DOHH2 (cell line): ENCODE measurements at regions not wholly inside any gene's neighbourhood (a gene's known extent, or its start where the extent isn't known, plus 50 kb on each side); places are given as distances from the start of the nearest gene placed in this dataset.

ENCODE experiments used
- EZH2phosphoT487 ChIP-seq: fragments of 200-600 bp; sonication (generic); IDR thresholded peaks from 2 replicates; pipeline ENCODE4 v1.6.1; 2017; ENCODE audit warnings: borderline replicate concordance, mild to moderate bottlenecking, antibody characterized with exemption, low read length, moderate library complexity, mixed read lengths
- TF ChIP-seq, protein P1 (sequence below): fragments of 200-600 bp; sonication (generic); IDR thresholded peaks from one replicate; pipeline ENCODE4 v1.5.1; 2014; ENCODE audit warnings: antibody characterized with exemption, mild to moderate bottlenecking, low read depth, low read length; ENCODE audit not compliant: poor library complexity, severe bottlenecking

DNA sequence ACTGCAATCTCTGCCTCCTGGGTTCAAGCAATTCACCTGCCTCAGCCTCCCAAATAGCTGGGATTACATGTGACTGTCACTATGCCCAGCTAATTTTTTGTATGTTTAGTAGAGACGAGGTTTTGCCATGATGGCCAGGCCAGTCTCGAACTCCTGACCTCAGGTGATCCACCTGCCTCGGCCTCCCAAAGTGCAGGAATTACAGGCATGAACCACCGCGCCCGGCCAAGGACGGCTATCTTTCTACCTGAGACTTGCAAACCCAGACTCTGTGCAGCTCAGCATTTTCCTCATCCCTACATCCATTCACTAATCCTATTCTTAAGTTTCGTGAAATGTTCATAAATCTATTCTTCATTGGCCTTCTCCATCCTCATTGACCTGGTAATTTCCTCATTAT lies 330.0 kb downstream of the ANTXR2 start:
- TF ChIP-seq, protein P1, sequence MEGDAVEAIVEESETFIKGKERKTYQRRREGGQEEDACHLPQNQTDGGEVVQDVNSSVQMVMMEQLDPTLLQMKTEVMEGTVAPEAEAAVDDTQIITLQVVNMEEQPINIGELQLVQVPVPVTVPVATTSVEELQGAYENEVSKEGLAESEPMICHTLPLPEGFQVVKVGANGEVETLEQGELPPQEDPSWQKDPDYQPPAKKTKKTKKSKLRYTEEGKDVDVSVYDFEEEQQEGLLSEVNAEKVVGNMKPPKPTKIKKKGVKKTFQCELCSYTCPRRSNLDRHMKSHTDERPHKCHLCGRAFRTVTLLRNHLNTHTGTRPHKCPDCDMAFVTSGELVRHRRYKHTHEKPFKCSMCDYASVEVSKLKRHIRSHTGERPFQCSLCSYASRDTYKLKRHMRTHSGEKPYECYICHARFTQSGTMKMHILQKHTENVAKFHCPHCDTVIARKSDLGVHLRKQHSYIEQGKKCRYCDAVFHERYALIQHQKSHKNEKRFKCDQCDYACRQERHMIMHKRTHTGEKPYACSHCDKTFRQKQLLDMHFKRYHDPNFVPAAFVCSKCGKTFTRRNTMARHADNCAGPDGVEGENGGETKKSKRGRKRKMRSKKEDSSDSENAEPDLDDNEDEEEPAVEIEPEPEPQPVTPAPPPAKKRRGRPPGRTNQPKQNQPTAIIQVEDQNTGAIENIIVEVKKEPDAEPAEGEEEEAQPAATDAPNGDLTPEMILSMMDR, result no peak
- no peak for TF ChIP-seq EZH2phosphoT487
